CD4-positive, alpha-beta T cell treated with Interleukin-17A for 1 hour (primary cell): ENCODE measurements at regions not wholly inside any gene's neighbourhood (a gene's known extent, or its start where the extent isn't known, plus 50 kb on each side); places are given as distances from the start of the nearest gene placed in this dataset.

ENCODE experiments used
- DNase-seq: peaks from one replicate; pipeline ENCODE4 v3.0.0-alpha.2; 2020

DNA sequence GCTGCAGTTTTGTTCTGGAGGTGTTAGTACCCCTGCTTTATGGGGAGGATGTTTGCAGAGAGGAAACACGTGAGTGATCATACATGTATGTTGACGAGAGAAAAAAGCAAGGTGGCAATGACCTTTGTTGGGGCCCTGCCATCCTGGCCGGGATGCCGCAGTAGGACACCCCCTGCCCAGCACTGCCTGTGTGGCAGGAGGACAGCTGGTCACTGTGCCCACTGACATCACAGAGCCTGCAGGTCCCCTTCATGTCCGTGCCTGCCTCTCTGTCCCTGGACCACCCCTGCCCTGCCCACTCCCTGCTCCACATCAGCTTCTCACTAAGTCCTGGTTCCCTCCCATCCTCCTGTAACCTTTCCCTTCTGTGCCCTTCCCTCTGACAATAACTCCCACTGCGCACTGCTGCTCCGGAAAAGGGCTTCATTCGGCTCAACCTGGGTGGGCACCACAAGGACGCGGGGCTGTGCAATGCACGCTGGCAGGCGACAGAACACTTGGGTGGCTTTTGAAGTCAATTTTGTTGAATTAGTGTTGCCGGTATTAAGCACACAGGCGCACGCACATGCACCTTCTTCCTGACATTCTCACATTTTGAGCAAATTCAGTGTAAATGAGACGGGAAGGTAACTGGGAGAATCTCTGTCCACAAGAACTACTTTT is 51.5 kb upstream of the TWIST2 start:
- DNase-seq, result no peak

DNA sequence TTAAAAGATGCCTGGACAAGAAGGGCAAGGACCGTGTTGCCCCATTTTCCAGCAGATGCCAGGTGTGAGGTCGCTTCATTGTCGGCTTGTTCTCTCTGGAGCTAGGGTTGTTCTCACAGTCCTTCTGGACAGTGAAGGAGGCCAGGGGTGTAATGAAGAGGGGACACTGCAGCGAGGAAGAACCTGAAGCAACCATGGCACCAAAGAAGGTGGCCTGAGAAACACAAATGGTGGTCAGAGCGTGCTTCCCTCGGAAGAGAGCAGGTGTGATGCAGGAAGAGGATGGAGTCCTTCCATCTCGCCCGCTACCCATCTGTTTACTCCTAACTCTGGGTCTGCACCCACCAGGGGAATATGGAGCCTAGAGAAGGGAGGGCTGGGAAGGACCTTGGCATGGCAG is 50.3 kb upstream of the TWIST2 start:
- no peak for DNase-seq
